NCI-H2196 (cell line): ENCODE measurements at regions not wholly inside any gene's neighbourhood (a gene's known extent, or its start where the extent isn't known, plus 50 kb on each side); places are given as distances from the start of the nearest gene placed in this dataset.

Source experiments
- DNase-seq: peaks from one replicate; lab custom pipeline; 2025; ENCODE audit not compliant: unreplicated experiment; lab: John Stamatoyannopoulos, UW

DNA sequence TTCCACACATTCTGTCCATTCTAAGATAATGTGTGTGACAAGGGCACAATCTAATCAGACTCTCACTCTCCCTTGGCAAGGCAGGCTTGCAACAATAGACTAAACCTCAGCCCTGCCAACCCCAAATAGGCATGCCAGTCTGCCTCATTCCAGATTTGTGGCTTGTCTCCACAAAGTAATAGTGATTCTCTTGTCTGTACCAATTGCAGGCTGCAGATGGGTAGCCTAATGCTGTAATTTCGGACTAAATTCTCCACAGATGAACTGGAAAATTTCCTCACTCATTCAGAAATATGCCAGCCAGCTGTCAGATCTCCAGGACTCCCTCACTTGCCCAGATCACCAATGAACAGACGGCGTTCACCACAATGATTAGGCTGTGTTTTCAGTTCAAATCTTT lies 413.6 kb downstream of the ELAVL2 start:
- DNase-seq, result no peak

DNA sequence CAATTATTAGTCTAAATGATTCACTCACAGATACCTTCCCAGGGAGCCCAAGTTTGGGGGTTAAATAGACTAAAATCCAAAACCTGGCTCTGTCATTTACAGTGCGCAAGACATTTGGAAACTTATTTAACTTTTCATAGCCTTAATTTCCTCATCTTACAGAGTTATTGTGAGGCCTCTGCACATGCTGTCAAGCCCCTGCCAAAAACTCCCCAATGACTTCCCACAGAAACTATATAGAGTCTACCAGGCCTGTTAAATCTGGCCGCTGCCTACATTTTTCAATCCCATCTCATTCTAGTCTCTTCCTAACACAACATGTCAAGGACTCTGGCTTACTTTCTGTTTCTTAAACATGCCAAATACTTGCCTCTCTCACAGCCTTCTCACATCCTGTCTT lies 412.5 kb downstream of the ELAVL2 start:
- no peak for DNase-seq

DNA sequence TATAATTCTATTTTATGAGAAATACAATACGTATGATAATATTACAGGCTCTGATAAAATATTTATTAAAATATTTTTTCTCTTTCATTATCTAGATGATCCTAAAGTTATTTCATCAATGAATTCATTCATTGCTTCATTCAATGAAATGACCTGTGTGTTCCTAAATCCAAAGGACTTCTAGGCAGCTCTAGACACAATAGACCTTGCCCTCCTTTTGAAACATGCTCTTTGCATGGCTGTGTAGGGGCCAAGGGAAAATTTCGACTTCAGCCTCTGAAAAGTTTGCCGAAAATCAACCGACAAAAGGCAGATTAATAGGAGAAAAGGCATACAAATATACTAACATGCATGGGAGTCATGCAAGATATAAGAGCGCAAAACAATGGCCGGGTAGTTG lies 402.0 kb downstream of the ELAVL2 start:
- DNase-seq, result no peak

DNA sequence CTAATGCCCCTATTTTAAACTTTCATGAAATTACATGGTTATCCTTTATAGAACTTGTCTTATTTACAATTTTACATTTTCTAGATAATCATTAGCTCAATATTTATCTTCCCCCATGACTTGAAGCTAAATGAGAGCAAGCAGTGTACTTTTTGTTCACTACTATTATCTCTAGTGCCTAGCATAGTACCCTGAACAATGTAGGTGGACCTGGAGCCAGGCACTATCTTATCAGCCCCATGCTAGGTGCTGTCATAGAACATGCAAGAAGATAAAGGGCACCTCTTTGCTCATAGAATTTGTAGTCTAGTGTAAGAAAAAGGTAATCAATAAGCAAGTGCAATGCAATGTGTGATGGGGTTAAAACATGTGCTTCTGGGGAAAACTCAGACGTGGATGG lies 399.9 kb downstream of the ELAVL2 start:
- no peak for DNase-seq

DNA sequence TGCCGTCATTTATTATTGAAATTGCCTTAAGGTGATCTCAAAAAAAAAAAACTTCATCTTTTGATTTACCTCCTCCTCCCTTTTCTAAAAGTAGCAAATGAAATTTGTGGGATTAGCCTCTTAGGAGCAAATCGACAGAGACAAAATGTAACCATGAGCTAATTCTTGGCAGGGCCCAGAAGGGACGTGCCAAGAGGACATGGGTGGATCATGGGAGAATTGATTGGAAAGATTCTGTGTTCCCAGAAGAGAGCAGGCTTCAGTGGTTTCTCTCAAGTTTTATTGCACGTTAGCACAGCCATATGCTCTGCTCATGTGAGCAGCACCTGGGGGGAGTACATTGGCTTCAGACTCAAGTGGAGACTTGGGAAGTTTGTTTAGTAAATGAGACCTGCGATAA lies 394.6 kb downstream of the ELAVL2 start:
- DNase-seq, result no peak

DNA sequence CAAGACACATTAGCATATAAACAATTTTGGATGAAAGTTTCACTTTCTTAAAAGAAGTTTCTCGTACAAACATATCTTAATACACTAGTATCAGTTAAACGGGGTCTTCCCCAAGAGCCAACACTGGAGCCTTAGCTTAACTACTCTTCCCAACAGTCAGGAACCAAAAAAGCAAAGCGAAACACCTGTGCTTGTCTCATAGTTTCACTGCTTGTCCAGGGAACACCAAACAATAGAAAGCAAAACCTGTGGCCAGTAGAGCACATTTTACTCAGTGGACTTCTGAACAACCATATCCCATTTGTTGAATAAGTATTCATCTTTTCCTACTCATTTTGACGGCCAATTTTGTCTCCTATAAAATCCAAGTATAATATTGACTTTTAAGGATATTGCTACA lies 391.4 kb downstream of the ELAVL2 start:
- DNase-seq, result no peak

DNA sequence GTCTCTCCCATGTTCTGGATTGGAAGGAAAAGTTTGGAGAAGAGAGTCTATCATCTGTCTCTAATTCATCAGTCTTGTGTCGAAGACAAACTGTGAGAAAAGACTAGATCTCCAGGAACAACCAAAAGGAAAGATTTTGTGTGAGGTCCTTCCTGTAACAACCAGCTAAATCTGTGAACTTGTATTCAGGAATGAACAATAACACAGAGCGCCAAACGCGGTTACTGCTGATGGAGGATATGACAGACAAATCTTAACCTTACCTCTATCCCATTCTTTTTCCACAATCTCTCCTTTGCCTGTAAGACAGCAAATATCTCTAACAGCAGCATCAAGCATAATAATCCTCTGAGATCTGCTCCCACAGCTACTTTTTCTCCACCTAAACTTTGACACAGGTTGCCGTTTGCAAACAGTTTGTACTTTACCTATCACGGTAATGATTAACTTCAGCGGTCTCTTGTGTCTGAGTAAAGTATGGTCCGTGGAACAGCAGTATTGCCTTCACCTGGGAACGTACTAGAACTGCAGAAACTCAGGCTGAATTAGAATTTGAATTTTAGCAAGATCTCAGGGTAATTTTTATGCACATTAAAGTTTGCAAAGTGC lies 387.6 kb downstream of the ELAVL2 start:
- no peak for DNase-seq

DNA sequence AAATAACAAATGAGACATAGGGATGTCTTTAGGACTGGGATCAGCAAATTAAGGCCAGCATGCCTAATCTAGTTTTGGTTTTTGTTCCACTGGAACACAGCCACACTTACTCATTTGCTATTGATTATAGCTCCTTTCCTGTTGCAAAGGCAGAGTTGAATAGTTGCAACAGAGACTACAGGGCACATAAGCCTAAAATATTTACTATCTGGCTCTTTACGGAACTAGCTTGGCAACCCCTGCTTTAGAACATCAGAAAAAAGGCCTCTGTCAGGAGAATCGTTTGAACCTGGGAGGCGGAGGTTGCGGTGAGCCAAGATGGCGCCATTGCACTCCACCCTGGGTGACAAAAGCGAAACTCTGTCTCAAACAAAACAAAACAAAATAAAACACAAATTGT lies 384.8 kb downstream of the ELAVL2 start:
- no peak for DNase-seq

DNA sequence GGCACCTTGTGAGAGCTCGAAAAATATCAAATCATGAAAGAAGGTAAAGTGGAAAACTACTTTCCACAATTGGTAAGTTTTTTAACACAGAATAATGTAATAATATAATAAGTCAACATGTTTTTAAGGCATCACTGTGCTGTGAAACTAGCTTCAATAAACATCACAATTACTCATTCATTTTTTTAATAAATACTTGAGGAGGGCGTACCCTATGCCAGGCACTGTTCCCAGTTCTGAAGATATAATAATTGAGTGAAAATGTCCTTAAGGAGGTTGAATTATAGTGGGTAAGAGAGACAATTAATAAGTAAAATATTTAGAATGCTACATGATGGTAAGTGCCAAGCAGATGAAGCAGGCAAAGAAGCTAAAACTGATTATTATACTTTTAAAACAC lies 381.4 kb downstream of the ELAVL2 start:
- no peak for DNase-seq

DNA sequence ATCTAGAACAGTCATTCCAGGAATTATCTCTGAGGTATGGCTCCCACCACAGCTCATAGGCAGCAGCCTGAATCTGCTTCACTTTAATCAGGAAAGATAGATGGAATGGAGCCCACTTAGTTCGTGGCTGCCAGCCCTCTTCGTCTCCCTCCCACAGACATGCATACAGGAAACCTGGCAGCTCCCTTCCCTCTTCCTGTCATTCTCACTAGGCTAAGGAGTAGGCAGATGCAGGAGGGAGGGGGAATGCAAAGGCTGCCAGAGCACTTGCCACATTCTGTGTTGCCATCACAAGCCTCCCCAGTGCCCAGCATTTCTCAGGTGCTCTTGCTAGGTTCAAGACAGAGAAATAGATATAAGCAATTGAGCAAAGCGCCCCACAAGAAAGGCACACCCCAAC lies 378.9 kb downstream of the ELAVL2 start:
- no peak for DNase-seq

DNA sequence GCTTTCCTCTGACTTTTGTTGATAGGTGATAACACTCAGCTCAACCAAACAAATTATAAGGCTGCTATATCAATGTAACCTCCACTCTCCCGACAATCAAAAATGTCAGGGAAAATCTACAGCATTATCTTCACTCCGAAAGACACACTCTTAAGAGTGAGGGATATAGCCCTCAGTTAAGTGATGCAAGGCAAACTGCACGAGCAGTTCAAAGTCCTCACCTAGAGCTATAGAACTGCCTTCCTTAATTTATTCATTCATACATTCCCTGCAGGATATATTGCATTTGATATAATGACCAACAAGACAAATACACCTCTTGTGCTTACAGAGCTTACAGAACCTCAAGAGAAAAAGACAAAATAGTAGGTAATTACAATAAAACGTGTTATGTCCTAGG lies 378.1 kb downstream of the ELAVL2 start:
- no peak for DNase-seq

DNA sequence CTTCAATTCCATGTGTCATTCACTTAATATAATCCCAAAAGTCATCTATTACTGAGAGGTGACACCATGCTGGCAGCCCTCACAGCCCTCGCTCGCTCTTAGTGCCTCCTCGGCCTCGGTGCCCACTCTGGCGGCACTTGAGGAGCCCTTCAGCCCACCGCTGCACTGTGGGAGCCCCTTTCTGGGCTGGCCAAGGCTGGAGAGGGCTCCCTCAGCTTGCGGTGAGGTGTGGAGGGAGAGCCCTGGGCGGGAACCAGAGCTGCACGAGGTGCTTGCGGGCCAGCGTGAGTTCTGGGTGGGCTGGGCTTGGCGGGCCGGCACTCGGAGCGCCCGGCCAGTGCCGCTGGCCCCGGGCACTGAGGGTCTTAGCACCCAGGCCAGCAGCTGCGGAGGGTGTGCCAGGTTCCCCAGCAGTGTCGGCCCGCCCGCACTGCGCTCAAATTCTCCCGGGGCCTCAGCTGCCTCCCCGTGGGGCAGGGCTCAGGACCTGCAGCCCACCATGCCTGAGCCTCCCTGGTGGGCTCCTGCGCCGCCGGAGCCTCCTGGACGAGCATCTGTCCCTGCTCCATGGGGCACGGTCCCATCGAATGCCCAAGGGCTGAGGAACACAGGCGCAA lies 374.1 kb downstream of the ELAVL2 start:
- no peak for DNase-seq

DNA sequence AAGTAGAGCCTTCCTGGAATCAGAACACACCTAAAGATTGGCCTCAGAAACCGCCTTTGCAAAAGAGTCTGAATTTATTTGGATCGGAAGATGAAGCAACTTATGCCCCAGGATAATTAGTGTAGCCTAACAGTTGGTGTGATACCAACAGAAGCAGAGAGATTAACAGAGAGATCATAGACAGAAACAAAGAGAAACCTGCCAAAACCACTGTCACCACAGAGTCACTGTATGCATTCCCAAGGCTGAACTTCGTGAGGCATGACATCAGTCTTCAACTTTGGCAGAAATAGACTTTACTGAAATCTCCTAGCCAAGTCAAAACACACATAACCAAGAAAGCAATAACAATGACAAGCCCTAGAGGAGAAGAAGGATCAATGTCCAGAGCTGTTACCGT lies 361.8 kb downstream of the ELAVL2 start:
- no peak for DNase-seq

DNA sequence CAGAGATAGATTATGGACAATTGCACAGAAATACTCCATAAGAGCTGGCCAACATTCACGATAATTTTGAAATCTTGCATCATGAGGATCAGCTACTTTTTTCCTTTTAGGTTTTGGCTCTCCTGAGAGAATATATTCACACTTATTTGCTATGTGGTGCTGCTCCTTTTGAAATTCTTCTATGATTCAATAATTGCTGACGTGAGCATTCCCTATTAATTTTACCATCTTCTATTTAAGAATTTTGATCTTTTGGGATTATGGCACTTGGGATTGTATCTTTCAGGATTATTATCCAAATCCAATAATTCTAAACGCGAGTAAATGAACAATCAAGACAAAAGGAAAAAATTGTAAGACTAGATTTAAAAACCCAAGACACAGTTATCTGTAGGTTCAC lies 358.8 kb downstream of the ELAVL2 start:
- no peak for DNase-seq

DNA sequence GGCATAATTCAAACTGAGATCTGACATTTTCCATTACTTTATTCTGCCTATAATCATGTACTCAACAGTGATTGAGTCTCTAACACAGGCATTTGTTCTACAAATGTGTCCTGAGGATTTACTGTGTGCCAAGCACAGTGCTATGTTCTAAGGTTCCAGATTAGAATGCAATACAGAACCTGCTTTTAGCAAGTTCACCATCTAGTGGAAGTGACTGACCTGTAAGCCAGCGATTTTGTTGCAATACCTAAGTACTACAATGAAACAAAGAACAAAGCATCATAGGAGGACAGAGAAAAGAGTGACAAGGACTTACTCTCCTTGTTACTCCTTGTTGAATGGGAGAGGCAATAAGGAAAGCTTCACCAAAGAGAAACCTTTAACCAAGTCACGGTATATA lies 348.1 kb downstream of the ELAVL2 start:
- DNase-seq, result no peak

DNA sequence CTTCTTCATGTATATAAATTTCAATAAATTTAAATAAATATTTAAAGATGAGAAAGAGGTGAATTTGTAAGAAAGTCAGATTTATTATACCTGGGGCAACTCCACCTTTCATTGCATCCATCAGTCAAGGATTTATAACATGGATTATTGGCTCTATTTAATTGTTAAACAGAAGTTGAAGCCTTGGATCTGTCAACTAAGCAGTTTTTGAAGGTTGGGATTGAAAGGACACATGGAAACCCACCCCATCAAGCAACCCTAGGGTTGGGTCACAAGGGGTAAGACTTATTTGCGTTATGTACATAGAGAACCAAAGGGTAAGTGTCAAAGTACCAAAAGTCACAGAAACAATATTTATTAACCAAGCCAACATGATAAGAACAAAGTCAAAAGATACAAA lies 342.5 kb downstream of the ELAVL2 start:
- no peak for DNase-seq

DNA sequence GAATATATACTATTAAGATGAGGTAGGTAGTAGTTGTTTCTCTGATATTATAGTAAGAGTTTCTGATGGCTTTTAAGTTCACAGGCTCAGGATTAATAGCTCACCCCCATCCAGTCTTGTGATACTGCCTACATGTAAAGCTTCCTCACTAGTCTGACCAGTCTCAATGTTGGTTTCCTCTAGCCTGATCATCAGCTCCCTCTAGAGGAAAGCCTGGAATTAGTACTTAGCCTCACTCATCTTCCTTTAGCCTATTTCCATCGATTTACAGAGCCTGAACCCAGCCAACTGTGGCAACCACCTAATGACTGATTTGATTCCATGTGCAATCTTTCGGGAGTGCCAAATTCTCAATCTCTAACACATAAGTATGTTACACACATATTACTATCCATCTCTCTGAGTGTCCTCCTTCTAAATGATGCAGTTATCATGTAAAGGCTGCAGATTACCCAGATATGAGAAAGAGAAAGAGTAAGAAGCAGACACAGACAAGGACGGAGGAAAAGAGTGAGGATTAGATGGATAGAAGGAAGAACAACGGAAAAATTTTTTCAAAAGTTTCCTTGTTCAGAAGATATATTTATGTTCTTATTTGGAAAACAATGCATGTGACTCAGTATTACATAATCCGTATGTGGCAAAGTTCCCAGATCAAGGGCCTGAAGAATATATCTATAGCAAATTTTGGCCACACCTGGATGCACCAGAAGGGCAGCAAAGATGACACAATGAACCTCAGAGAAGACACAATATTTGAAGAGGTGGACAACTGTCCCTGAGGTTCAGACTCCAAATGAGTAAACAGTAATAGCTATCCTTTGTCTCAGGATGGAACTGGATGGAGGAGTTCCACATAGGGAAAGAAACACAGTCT lies 333.7 kb downstream of the ELAVL2 start:
- DNase-seq, result peak; percentile 20

DNA sequence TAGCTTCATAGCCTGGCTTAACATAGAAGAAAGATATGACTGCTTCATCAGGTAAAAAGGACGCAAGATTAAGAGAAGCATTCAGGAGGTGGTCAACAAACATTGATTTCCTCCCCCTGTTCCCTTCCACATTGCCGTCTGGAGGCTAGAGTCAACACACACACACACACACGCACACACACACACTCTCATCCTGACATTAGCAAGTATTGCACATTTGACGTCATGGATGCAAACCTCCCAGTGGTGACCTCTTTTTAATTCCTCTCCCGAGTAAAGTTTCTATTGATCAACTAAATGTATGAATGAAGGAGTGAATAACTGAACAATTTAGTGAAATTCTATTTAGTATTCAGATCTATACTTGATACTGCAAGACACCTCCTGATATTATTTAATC lies 332.8 kb downstream of the ELAVL2 start:
- DNase-seq, result no peak

DNA sequence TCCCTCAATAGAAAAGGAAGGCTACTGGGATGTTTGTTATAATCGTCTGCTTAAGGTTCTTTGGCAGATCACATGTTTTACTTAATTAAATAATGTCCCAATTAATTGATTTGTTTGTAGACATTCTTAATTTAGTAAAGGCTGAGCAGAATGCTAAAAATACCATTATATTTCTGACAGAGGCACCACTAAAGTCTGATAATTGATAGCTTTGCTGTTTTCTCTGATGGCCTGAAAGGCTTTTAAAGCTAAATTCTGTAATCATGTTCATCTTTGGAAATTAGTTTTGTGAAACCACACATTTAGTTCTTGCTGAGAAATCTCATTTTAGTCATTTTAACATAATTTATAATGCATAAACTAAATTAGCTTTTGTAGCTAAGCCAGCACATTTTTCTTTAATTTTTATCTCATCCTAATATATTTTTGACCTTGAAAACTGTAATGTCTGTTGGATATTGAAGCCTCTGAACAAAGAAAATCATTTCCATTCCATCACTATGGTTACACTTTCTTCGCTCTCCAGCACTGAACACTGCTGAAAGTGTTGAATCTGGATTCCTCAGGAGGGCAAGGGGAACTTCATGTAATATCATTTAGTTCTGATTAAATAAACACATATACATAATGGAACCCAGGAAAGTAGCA lies 329.4 kb downstream of the ELAVL2 start:
- DNase-seq, result no peak

DNA sequence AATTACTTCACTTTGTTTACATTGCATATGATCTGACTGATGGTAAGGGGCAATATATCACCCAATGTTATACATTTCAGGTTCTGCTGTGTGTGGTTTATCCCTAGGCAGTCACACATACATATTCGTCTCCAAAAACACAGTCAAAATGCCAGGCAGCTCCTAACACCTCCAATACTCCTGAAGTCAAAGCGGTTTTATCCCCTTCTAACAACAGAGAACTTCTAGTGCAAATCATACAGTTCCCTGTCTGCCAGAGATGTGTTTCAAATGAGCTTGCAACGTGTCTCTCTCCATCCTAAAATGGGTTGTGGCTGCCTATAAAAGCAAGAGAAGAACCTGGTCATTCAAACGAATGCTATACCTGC lies 328.9 kb downstream of the ELAVL2 start:
- DNase-seq, result no peak

DNA sequence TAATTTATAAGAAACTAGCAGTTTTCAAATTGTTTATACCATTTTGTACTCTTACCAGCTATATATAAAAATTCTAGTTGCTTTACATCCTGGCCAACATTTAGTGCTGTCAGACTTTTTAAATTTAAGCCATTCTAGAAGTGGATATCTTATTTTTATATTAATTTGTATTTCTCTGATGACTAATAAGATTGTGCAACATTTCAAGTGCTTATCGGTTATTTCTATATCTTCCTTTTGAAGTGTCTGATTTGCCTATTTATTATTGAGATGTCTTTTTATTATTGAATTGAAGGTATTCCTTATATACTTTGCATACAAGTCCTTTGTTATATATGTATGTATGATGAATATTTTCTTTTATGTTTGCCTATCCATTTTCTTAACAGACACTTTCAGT lies 324.0 kb downstream of the ELAVL2 start:
- no peak for DNase-seq

DNA sequence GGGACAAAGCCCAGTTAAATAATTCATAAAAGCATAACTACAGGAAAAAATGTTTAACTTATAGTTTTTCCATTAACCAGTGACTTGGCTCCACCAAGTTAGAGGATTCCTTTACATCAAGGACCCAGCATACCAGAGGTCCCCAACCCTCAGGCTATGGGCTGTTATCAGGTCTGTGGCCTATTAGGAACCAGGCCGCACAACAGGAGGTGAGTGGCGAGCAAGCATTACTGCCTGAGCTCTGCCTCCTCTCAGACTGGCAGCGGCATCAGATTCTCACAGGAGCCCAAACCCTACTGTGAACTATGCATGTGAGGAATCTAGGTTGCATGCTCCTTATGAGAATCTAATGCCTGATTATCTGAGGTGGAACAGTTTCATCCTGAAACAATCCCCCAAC lies 303.1 kb downstream of the ELAVL2 start:
- DNase-seq, result no peak
